ENCODE measurements at regions not wholly inside any gene's neighbourhood (a gene's known extent, or its start where the extent isn't known, plus 50 kb on each side); places are given as distances from the start of the nearest gene placed in this dataset.
"Not testable (repeated sequence)": the region's sequence is repeated elsewhere in the genome, so short reads cannot be mapped to it uniquely, and the experiment has no call there.

DNA sequence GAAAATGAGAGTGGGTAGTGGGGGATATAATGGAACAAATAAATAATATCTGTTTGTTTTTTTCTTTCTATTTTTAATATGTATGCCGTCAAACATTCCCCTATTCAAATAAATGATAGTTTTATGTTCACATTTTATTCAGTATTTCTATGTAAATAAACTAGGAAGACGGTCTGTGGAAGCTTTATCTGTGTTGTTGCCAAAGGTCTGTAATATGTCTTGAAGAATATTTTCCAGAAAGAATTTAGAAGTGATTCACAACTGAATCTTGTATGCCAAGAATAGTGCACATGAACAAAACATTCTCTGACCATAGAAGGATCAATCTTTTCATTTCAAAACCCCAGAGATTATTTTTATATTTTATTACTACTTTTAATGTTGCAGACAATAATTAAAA, 683.1 kb upstream of the DEFB115 start:
- in situ Hi-C loops (cut with MboI; ENCODE audit: low sequenced_read_pairs, unreplicated experiment); DNase-seq (ENCODE audit: low spot score): not testable (repeated sequence)

DNA sequence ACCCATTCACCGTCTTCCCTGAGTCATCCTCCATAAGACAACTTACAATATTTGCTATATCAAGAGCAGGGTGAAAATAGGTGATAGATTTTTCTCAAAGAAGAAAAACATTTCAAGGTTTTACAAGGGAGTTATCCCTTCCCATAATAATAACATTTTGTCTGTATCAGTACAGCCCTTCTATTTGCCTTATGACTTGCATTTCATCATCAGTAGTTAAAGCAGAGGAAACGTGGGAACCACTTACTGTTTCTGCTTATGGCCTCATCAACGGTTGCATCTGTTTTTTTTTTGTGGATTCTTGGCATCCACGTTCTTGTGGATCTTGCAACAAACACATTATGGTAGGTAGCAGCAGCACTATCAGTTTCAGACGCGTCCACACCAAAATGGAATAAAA, 678.4 kb upstream of the DEFB115 start:
- DNase-seq (ENCODE audit: low spot score); in situ Hi-C loops (cut with MboI; ENCODE audit: low sequenced_read_pairs, unreplicated experiment): not testable (repeated sequence)

DNA sequence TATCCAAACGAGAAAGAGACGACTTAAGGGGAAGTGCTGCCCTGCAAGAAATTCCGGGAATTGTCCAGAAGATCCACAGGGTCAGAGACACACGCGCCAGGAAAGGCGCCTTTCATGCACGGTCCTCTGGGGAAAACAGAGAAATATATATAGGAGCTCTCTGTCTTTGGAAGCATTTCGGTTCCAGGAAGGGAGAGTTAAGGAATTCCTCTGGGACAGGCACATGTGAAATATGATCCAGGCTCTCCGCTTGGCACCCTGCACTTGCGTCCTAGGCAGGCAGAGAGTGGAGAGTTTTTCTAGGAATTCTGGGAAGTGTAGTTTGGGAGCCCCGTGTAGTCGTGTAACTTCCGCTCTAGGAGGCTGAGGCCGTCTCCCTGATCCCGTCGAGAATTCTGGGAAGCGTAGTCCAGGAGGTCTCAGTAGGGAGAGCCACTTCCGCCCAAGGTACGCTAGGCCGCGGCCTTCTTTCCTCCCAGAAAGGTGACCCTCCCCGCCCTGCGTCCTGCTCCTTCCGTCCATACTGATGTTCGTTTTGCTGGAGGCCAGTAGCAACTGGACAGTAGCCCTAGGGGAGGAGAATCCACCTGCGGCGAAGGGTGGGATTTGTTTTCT, 677.5 kb upstream of the DEFB115 start:
- in situ Hi-C loops (cut with MboI; ENCODE audit: low sequenced_read_pairs, unreplicated experiment); DNase-seq (ENCODE audit: low spot score): not testable (repeated sequence)

DNA sequence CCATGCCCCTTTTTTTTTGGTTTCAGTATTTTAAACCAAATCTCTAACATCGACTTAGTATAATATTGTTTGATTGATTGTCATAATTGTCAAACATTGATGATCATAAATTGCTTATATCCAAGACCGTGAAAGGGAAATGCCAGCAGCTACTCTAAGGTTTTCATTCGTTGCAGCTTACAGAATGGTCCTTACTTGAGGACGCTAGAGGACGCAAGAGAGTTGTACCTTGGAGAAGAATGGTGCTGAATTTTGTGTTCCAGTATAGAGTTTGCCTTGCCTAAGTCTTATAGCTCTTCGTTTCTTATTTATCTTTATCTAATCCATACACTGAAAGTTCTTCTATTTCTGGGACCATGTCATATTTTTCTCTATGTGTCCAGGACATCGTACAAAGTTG, 675.6 kb upstream of the DEFB115 start:
- in situ Hi-C loops (cut with MboI; ENCODE audit: low sequenced_read_pairs, unreplicated experiment); DNase-seq (ENCODE audit: low spot score): not testable (repeated sequence)

DNA sequence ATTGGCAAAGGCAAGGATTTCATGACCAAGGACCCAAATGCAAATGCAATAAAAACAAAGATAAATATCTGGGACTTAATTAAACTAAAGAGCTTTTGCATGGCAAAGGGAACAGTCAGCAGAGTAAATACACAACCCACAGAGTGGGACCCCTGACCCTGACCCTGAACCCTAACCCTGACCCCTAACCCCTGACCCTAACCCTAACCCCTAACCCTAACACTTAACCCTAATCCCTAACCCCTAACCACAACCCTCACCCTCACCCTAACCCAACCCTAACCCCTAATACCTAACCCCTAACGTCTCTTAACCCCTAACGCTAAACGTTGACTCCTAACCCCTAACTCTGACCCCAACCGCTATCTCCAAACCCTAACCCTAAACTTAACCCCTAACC, 673.1 kb upstream of the DEFB115 start:
- DNase-seq (ENCODE audit: low spot score); in situ Hi-C loops (cut with MboI; ENCODE audit: low sequenced_read_pairs, unreplicated experiment): not testable (repeated sequence)

DNA sequence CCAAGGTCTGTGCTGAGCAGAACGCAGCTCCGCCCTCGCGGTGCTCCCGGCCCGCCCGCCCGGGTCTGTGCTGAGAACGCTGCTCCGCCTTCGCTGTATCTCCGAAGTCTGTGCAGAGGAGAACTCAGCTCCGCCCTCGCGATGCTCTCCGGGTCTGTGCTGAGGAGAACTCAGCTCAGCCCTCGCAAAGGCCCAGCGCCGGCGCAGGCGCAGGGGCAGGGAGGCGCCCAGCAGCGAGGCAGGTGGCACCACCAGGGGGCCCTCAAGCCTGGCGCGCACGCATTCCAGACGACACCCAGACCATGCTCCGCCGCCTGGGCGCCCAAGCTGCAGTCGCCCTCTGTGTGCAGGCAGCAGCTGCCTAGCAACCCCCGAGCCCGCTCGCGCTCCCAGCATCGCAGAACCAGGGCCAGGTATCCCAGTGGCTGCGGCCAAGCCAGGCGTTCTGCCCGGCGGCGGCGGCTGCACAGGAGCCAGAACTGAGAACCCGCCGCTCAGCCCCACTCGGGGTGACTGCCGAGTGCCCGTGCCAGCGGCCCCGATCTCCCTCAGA, 672.1 kb upstream of the DEFB115 start:
- DNase-seq (ENCODE audit: low spot score); in situ Hi-C loops (cut with MboI; ENCODE audit: low sequenced_read_pairs, unreplicated experiment): not testable (repeated sequence)

DNA sequence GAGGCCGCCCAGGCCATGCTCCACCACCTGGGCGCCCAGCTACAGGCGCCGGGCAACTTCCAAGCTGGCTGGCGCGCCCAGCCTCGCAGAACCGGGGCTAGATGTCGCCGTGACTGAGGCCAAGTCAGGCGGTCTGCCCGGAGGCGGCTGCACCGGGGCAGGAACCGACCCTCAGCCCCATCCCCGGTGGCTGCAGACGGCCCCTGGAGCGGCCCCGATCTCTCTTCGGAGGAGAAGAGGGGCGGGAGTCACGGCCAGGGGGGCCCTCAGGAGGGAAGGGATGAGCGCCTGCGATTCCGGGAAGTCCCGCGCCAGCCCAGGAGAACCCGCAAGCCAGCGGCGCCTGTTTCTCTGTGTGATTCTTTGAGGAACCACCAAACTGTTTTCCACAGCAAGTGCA, 671.3 kb upstream of the DEFB115 start:
- DNase-seq (ENCODE audit: low spot score); in situ Hi-C loops (cut with MboI; ENCODE audit: low sequenced_read_pairs, unreplicated experiment): not testable (repeated sequence)

DNA sequence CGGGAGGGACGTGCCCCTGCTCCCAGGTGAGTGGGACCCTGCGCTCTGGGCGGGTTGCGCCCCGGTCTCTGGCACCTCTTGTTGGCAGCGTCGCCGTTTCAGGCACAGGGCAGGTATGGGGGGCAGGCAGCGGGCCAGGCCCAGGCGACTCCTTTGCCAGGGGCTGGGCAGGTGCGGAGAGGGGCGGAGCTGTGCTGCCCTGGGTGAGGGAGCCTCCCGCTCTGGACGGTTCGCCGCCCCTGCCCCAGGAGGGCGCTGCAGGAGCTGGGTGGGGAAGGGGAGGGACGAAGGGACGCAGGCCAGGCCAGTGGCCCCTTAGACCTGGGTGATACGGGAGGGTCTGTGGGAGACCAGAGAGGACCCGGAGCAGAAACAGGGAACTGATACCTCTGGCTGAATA, 663.9 kb upstream of the DEFB115 start:
- DNase-seq (ENCODE audit: low spot score): no peak
- TF ChIP-seq, protein P1, sequence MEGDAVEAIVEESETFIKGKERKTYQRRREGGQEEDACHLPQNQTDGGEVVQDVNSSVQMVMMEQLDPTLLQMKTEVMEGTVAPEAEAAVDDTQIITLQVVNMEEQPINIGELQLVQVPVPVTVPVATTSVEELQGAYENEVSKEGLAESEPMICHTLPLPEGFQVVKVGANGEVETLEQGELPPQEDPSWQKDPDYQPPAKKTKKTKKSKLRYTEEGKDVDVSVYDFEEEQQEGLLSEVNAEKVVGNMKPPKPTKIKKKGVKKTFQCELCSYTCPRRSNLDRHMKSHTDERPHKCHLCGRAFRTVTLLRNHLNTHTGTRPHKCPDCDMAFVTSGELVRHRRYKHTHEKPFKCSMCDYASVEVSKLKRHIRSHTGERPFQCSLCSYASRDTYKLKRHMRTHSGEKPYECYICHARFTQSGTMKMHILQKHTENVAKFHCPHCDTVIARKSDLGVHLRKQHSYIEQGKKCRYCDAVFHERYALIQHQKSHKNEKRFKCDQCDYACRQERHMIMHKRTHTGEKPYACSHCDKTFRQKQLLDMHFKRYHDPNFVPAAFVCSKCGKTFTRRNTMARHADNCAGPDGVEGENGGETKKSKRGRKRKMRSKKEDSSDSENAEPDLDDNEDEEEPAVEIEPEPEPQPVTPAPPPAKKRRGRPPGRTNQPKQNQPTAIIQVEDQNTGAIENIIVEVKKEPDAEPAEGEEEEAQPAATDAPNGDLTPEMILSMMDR (IDR thresholded peaks at IDR 0.05; ENCODE audit: borderline replicate concordance, control extremely low read depth, extremely low read depth, insufficient read depth, missing control alignments): no peak
- in situ Hi-C loops (cut with MboI; ENCODE audit: low sequenced_read_pairs, unreplicated experiment): no loop called here

DNA sequence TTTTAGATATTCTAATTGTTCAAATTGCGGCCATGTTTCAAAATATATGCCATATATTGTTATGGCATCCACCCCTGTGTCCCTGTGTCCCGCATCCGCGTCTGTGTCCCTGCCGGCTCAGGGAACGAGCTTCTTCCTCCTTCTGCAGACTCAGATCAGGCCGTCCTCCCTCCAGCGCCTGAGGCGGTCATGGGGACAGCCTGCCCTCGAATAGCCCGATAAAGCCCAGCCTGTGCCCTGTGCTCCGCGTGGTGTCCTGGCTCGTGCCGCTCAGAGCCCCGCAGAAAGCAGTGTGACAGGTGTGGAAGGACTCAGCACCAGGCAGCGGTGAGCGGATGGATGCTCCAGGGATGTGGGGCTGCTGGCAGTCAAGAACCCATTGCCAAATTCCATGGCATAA, 663.4 kb upstream of the DEFB115 start:
- DNase-seq (ENCODE audit: low spot score): no peak
- TF ChIP-seq, protein P1 (IDR thresholded peaks at IDR 0.05; ENCODE audit: borderline replicate concordance, control extremely low read depth, extremely low read depth, insufficient read depth, missing control alignments): no peak
- in situ Hi-C loops (cut with MboI; ENCODE audit: low sequenced_read_pairs, unreplicated experiment): no loop called here

DNA sequence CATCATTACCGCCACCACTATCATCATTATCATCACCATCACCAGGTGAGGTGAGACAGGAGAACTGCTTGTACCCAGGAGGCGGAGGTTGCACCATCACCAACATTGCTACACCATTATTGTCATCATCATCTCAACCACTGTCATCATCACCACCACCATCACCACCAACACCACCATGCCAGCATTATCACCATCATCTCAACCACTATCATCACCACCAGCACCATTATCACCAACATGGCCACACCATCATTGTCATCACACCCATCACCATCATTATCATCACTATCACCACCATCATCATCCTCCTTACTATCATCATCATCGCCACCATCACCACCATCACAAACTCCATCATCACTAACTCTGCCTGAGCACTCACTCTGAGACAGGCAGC, 661.8 kb upstream of the DEFB115 start:
- DNase-seq (ENCODE audit: low spot score): no peak
- in situ Hi-C loops (cut with MboI; ENCODE audit: low sequenced_read_pairs, unreplicated experiment): no loop called here
- TF ChIP-seq, protein P1 (IDR thresholded peaks at IDR 0.05; ENCODE audit: borderline replicate concordance, control extremely low read depth, extremely low read depth, insufficient read depth, missing control alignments): no peak

DNA sequence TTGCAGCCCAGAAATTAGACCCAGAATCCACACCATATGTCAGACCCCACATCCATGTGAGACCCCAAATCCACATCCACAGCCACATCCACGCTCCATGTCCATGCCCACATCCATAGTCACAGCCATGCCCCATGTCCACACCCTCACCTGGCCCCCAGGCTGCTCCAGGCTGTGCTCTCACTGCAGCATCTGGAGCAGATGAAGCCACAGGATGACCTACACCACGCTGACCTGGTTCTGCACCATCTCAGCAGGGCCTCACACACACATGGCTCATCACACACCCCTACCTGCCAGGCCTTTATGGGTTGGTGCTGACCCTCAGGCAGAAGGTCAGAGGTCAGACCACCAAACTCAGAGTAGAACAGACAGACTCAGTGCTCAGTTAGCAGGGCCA, 660.0 kb upstream of the DEFB115 start:
- DNase-seq (ENCODE audit: low spot score); in situ Hi-C loops (cut with MboI; ENCODE audit: low sequenced_read_pairs, unreplicated experiment): not testable (repeated sequence)
